GM19328 (cell line): ENCODE measurements at regions not wholly inside any gene's neighbourhood (a gene's known extent, or its start where the extent isn't known, plus 50 kb on each side); places are given as distances from the start of the nearest gene placed in this dataset.

Experiments
- ATAC-seq: cut with Tn5 transposase; IDR thresholded peaks from one replicate; pipeline ENCODE4 v1.9.1; 2021; ENCODE audit warnings: mild to moderate bottlenecking, moderate library complexity; ENCODE audit not compliant: unreplicated experiment

- no peak for ATAC-seq
Measured at GRCh38 chr2:14684516-14684915, 52.0 kb downstream of the LRATD1 start.

- ATAC-seq = no peak
Measured at GRCh38 chr2:14690926-14691325, 58.4 kb downstream of the LRATD1 start.

- ATAC-seq = no peak
Measured at GRCh38 chr2:14693874-14694273, 61.4 kb downstream of the LRATD1 start.

GRCh38 chr2:14700753-14701152 lies 68.2 kb downstream of the LRATD1 start:
- no peak for ATAC-seq

GRCh38 chr2:14702258-14702657 lies 69.7 kb downstream of the LRATD1 start:
- ATAC-seq = no peak

- no peak for ATAC-seq
Measured at GRCh38 chr2:14706201-14706600, 73.7 kb downstream of the LRATD1 start.

- no peak for ATAC-seq
Measured at GRCh38 chr2:14712111-14712510, 79.6 kb downstream of the LRATD1 start.

- no peak for ATAC-seq
Measured at GRCh38 chr2:14713248-14713647, 80.7 kb downstream of the LRATD1 start.

GRCh38 chr2:14715600-14715999 lies 83.1 kb downstream of the LRATD1 start:
- ATAC-seq = no peak

GRCh38 chr2:14716319-14716718 lies 83.8 kb downstream of the LRATD1 start:
- no peak for ATAC-seq

- ATAC-seq = no peak
Measured at GRCh38 chr2:14717131-14717530, 84.6 kb downstream of the LRATD1 start.

- ATAC-seq = no peak
Measured at GRCh38 chr2:14720319-14720718, 87.8 kb downstream of the LRATD1 start.

- ATAC-seq = no peak
Measured at GRCh38 chr2:14720739-14721138, 88.2 kb downstream of the LRATD1 start.

GRCh38 chr2:14722904-14723570 lies 90.5 kb downstream of the LRATD1 start:
- no peak for ATAC-seq

GRCh38 chr2:14723684-14724083 lies 91.2 kb downstream of the LRATD1 start:
- ATAC-seq = no peak

GRCh38 chr2:14735696-14736095 lies 103.2 kb downstream of the LRATD1 start:
- ATAC-seq = no peak

GRCh38 chr2:14737201-14737600 lies 104.7 kb downstream of the LRATD1 start:
- no peak for ATAC-seq

GRCh38 chr2:14743861-14744260 lies 111.3 kb downstream of the LRATD1 start:
- no peak for ATAC-seq

GRCh38 chr2:14745288-14746076 lies 113.0 kb downstream of the LRATD1 start:
- ATAC-seq = no peak

- ATAC-seq = no peak
Measured at GRCh38 chr2:14746133-14746532, 113.6 kb downstream of the LRATD1 start.

- ATAC-seq = no peak
Measured at GRCh38 chr2:14747447-14747846, 114.9 kb downstream of the LRATD1 start.

GRCh38 chr2:14749884-14750283 lies 117.4 kb downstream of the LRATD1 start:
- ATAC-seq = no peak
